T-helper 2 cell treated with Interferon-gamma antibody and Interleukin-4, amounts not matched to agents 5 μg/mL and 100 μg/mL, for 36 hours (primary cell): ENCODE measurements at regions not wholly inside any gene's neighbourhood (a gene's known extent, or its start where the extent isn't known, plus 50 kb on each side); places are given as distances from the start of the nearest gene placed in this dataset.

ENCODE experiments used
- DNase-seq: peaks from one replicate; pipeline ENCODE4 v3.0.0; 2021; ENCODE audit warnings: low spot score
- H3K27ac Mint-ChIP-seq: one replicate; pipeline ENCODE4 v1.8.0; 2021; ENCODE audit warnings: mild to moderate bottlenecking, mixed read lengths
- H3K27me3 Mint-ChIP-seq: one replicate; pipeline ENCODE4 v1.8.0; 2021; ENCODE audit warnings: low read depth, mixed read lengths
- H3K36me3 Mint-ChIP-seq: one replicate; pipeline ENCODE4 v1.8.0; 2021; ENCODE audit warnings: low read depth, mixed read lengths
- H3K4me1 Mint-ChIP-seq: one replicate; pipeline ENCODE4 v1.8.0; 2021; ENCODE audit warnings: low read depth, mixed read lengths
- H3K4me3 Mint-ChIP-seq: one replicate; pipeline ENCODE4 v1.8.0; 2022; ENCODE audit warnings: mild to moderate bottlenecking, moderate library complexity, mixed read lengths
- H3K9me3 Mint-ChIP-seq: one replicate; pipeline ENCODE4 v1.8.0; 2021; ENCODE audit warnings: mixed read lengths

GRCh38 chr3:107068980-107069379, 308.3 kb upstream of the CCDC54 start:
- peaks cover 4% of the 10 kb centered on the region for H3K9me3 Mint-ChIP-seq
- H3K27ac Mint-ChIP-seq = no peak overlapping the region
- H3K27me3 Mint-ChIP-seq = no peaks in the 10 kb centered on the region
- H3K4me1 Mint-ChIP-seq = peaks cover 13% of the 10 kb centered on the region
- H3K36me3 Mint-ChIP-seq = no peaks in the 10 kb centered on the region
- DNase-seq = no peak
- no peak overlapping the region for H3K4me3 Mint-ChIP-seq

- no peaks in the 10 kb centered on the region for H3K4me1 Mint-ChIP-seq
These were observed 300.3 kb upstream of the CCDC54 start for GRCh38 chr3:107076946-107077345.

GRCh38 chr3:107077391-107077790, 299.8 kb upstream of the CCDC54 start:
- H3K36me3 Mint-ChIP-seq = no peaks in the 10 kb centered on the region
- DNase-seq = no peak
- H3K4me3 Mint-ChIP-seq = no peak overlapping the region
- no peaks in the 10 kb centered on the region for H3K4me1 Mint-ChIP-seq
- H3K9me3 Mint-ChIP-seq = no peaks in the 10 kb centered on the region
- H3K27me3 Mint-ChIP-seq = no peaks in the 10 kb centered on the region
- no peak overlapping the region for H3K27ac Mint-ChIP-seq

More at GRCh38 chr3:107076946-107077345, 300.3 kb upstream of the CCDC54 start:
- no peak overlapping the region for H3K4me3 Mint-ChIP-seq
- no peak for DNase-seq
- H3K27ac Mint-ChIP-seq = no peak overlapping the region
- H3K27me3 Mint-ChIP-seq = no peaks in the 10 kb centered on the region
- H3K36me3 Mint-ChIP-seq = no peaks in the 10 kb centered on the region
- H3K9me3 Mint-ChIP-seq = no peaks in the 10 kb centered on the region

DNA sequence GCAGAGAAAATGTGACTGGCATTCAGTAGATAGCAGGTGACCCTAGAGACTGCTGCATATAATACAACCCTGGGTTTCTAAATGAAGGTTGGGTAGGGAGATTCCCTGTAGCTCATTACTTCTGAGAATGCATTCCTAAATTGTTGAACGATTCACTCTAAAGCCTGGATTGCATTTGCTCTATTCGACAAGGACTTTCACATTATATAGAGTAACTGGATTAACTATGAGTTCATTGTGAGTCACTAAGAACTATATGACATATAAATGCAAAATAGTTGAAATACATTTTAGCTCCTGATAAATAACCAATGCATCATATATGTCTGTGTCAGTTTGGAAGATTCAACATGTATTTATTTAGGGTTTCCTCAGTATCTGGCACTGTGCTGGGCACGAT, 294.7 kb upstream of the CCDC54 start:
- Mint-ChIP-seq H3K36me3 (no peaks in the 10 kb centered on the region), H3K9me3 (no peaks in the 10 kb centered on the region), H3K27me3 (no peaks in the 10 kb centered on the region), H3K27ac (no peak overlapping the region), H3K4me3 (no peak overlapping the region), H3K4me1 (no peaks in the 10 kb centered on the region)
- no peak for DNase-seq

- Mint-ChIP-seq H3K27me3 (no peaks in the 10 kb centered on the region), H3K27ac (no peak overlapping the region), H3K4me1 (no peaks in the 10 kb centered on the region), H3K9me3 (no peaks in the 10 kb centered on the region), H3K4me3 (no peak overlapping the region), H3K36me3 (no peaks in the 10 kb centered on the region)
- DNase-seq = no peak
These were observed 292.0 kb upstream of the CCDC54 start for GRCh38 chr3:107085261-107085660.

DNA sequence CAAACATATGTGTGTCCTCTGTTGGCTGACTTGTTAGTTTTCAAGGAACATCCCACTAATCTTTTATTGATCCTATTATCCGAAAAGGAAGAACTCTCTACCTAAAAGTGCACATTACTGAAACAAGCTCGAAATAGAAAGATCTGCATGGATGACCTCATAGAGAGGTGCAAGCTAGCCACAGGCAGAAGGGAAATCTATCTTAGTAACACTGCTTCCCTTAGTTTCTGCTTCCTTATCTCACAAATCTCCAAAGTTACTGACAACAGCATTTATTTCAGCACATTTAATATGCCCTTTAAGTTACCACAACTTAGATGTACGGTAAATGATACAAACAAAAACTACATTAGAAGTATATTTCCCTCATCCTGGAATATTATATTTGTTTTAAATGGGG, 285.1 kb upstream of the CCDC54 start:
- no peak overlapping the region for H3K27ac Mint-ChIP-seq
- no peaks in the 10 kb centered on the region for H3K36me3 Mint-ChIP-seq
- H3K4me3 Mint-ChIP-seq = no peak overlapping the region

GRCh38 chr3:107098864-107099263, 278.4 kb upstream of the CCDC54 start:
- Mint-ChIP-seq H3K27ac (no peak overlapping the region), H3K4me1 (no peaks in the 10 kb centered on the region), H3K4me3 (no peak overlapping the region), H3K9me3 (no peaks in the 10 kb centered on the region), H3K27me3 (no peaks in the 10 kb centered on the region), H3K36me3 (no peaks in the 10 kb centered on the region)
- no peak for DNase-seq

More for the DNA sequence above, 285.1 kb upstream of the CCDC54 start:
- no peak for DNase-seq
- H3K27me3 Mint-ChIP-seq = no peaks in the 10 kb centered on the region
- no peaks in the 10 kb centered on the region for H3K9me3 Mint-ChIP-seq
- H3K4me1 Mint-ChIP-seq = no peaks in the 10 kb centered on the region

- Mint-ChIP-seq H3K9me3 (peaks cover 4% of the 10 kb centered on the region), H3K27ac (no peak overlapping the region)
- DNase-seq = no peak
These were observed 277.1 kb upstream of the CCDC54 start for GRCh38 chr3:107100137-107100536.

GRCh38 chr3:107100573-107100972, 276.7 kb upstream of the CCDC54 start:
- Mint-ChIP-seq H3K27ac (no peak overlapping the region), H3K36me3 (no peaks in the 10 kb centered on the region), H3K27me3 (no peaks in the 10 kb centered on the region), H3K4me1 (no peaks in the 10 kb centered on the region), H3K9me3 (peaks cover 8% of the 10 kb centered on the region), H3K4me3 (no peak overlapping the region)
- no peak for DNase-seq

More at GRCh38 chr3:107100137-107100536, 277.1 kb upstream of the CCDC54 start:
- Mint-ChIP-seq H3K36me3 (no peaks in the 10 kb centered on the region), H3K27me3 (no peaks in the 10 kb centered on the region), H3K4me3 (no peak overlapping the region), H3K4me1 (no peaks in the 10 kb centered on the region)

DNA sequence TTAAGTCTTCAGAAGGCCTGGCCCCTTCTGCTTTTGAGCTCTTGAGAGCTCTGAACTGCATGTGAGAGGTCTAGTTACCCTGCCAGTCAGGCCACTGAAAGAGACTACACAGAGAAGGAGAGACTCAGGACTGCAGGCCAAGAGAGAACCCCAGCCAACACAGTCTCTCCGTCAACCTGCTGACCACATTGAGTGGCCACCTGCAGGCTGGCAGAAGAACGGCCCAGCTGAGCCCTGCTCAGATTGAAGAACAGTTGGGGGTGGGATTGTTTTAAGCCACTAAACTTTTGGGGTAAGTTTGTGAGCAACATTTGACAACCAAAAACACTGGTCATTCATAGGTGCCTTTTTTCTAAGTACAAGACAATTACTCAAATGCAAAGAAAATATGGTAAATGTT, 273.5 kb upstream of the CCDC54 start:
- Mint-ChIP-seq H3K4me1 (no peaks in the 10 kb centered on the region), H3K9me3 (peaks cover 8% of the 10 kb centered on the region), H3K36me3 (no peaks in the 10 kb centered on the region), H3K27ac (no peak overlapping the region), H3K4me3 (no peak overlapping the region), H3K27me3 (no peaks in the 10 kb centered on the region)
- no peak for DNase-seq

GRCh38 chr3:107106316-107106715, 270.9 kb upstream of the CCDC54 start:
- Mint-ChIP-seq H3K27me3 (no peaks in the 10 kb centered on the region), H3K27ac (no peak overlapping the region), H3K4me3 (no peak overlapping the region), H3K36me3 (no peaks in the 10 kb centered on the region), H3K4me1 (no peaks in the 10 kb centered on the region), H3K9me3 (peaks cover 8% of the 10 kb centered on the region)
- DNase-seq = no peak

- no peak for DNase-seq
- Mint-ChIP-seq H3K4me3 (no peak overlapping the region), H3K27me3 (no peaks in the 10 kb centered on the region), H3K36me3 (no peaks in the 10 kb centered on the region), H3K4me1 (no peaks in the 10 kb centered on the region), H3K27ac (no peak overlapping the region), H3K9me3 (peaks cover 8% of the 10 kb centered on the region)
These were observed 270.3 kb upstream of the CCDC54 start for GRCh38 chr3:107106907-107107306.

DNA sequence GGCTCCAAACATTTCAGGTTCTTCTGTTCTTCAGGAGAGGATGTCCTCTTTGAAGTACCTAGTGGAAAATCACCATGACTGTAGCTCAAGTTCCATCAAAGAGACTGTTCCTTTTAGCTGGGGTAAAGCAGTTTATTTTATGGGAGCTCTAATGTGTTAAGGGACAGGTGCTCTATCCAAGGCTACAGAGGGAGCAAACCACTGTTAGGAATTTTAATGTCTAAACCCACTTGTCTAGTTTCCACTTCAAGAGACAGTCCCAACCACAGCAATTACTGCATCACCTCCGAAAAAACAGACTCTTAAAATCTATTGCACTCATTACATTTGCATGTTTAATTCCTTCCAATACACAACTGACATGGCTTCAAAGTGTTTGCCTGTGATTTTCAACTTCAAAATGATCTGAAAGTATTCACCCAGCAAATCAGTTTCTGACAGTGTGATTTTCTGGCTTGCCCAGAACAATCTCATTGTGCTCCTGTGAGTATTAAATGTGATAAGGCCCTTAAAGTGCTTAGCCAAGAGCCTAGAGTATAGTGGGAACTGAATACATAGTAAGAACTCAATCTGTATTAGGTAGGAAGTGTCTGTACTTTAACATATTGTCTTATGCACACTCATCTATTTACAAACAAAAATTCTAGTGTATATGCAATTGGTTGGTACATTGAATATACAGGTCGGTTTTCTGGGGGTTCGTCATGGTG, 266.5 kb upstream of the CCDC54 start:
- H3K27me3 Mint-ChIP-seq = no peaks in the 10 kb centered on the region
- DNase-seq = no peak
- H3K4me3 Mint-ChIP-seq = no peak overlapping the region

DNA sequence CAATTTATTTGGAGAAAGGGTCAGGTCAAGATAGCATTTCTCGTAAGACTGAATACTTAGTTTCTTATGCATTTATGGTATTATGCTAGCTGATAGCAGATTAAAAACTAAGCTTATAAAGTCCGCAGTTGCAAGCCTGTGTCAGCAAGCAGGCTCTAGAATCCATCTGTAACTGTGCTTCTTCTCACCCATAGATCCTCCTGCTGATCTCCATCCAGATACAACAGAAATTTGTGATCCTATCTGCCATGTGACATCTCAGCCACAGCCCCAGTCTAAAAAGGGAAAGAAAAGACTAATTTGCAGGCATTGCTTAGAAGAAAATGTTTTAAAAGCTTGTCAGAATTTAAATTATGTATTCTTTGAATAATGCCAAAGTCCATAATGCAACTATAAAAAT, 265.4 kb upstream of the CCDC54 start:
- Mint-ChIP-seq H3K27ac (no peak overlapping the region), H3K9me3 (no peaks in the 10 kb centered on the region), H3K4me1 (no peaks in the 10 kb centered on the region), H3K4me3 (no peak overlapping the region), H3K36me3 (no peaks in the 10 kb centered on the region), H3K27me3 (no peaks in the 10 kb centered on the region)
- DNase-seq = no peak

More for the DNA sequence above, 266.5 kb upstream of the CCDC54 start:
- Mint-ChIP-seq H3K27ac (no peak overlapping the region), H3K9me3 (no peaks in the 10 kb centered on the region), H3K36me3 (no peaks in the 10 kb centered on the region), H3K4me1 (no peaks in the 10 kb centered on the region)

DNA sequence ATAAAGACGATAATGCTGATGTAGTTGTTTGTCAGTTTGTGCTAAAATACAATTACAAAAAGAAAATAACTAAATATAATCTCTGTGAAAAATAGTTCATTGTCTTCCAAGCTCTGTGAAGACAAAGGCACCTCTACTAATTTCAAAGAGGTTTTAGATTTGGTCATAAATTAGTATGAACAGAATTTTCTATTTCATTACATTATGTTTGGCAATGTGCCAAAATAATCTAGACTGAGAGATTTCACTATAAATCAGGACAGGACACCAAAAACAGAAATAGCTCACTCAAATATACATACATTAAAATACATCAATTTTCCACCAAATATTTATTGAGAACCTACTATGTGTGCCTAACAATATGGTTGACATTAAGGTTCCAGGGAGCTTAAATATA, 264.9 kb upstream of the CCDC54 start:
- H3K4me3 Mint-ChIP-seq = no peak overlapping the region
- no peaks in the 10 kb centered on the region for H3K4me1 Mint-ChIP-seq
- no peaks in the 10 kb centered on the region for H3K27me3 Mint-ChIP-seq
- H3K27ac Mint-ChIP-seq = no peak overlapping the region
- H3K36me3 Mint-ChIP-seq = no peaks in the 10 kb centered on the region
- no peak for DNase-seq
- no peaks in the 10 kb centered on the region for H3K9me3 Mint-ChIP-seq
